Vagina (tissue), 2 donors: ENCODE measurements at regions not wholly inside any gene's neighbourhood (a gene's known extent, or its start where the extent isn't known, plus 50 kb on each side); places are given as distances from the start of the nearest gene placed in this dataset.

ENCODE experiments used
- CTCF ChIP-seq, 3 experiments: fragments of 450-650 bp in 2 of 3; fragments of 200-600 bp in 1 of 3; sonication (generic) in 1 of 3; IDR thresholded peaks; one replicate each; pipeline ENCODE4 v1.5.1; 2017 to 2019; ENCODE audit warnings: antibody characterized with exemption in 3 of 3, mild to moderate bottlenecking in 2 of 3, moderate library complexity in 2 of 3
- POLR2A ChIP-seq, 2 donors: fragments of 450-650 bp; IDR thresholded peaks; one replicate each; pipeline ENCODE4 v1.6.1; 2017; ENCODE audit warnings: antibody characterized with exemption in 2 of 2, mild to moderate bottlenecking in 2 of 2, moderate library complexity in 2 of 2
- POLR2AphosphoS5 ChIP-seq, 2 donors: sonication (generic); formaldehyde crosslinking; IDR thresholded peaks; one replicate each; pipeline ENCODE4 v1.9.0; 2017; ENCODE audit warnings: antibody characterized with exemption in 2 of 2, mild to moderate bottlenecking in 2 of 2, low read depth in 1 of 2; ENCODE audit not compliant: insufficient read depth in 1 of 2

- TF ChIP-seq POLR2A (IDR thresholded peaks at IDR 0.05) (no peak), CTCF (IDR thresholded peaks at IDR 0.05) (no peak), POLR2AphosphoS5 (IDR thresholded peaks at IDR 0.05; ENCODE audit: insufficient read depth in 1 of 2, low read depth in 1 of 2) (no peak)
Observed at GRCh38 chr1:115477071-115477470, 139.0 kb upstream of the NGF start.
